DOHH2 (cell line): ENCODE measurements at regions not wholly inside any gene's neighbourhood (a gene's known extent, or its start where the extent isn't known, plus 50 kb on each side); places are given as distances from the start of the nearest gene placed in this dataset.
"Not testable (repeated sequence)": the region's sequence is repeated elsewhere in the genome, so short reads cannot be mapped to it uniquely, and the experiment has no call there.

Source experiments
- H3F3A ChIP-seq: fragments of 200-600 bp; sonication (generic), shearing (Covaris generic); 2 replicates; pipeline ENCODE4 v1.6.0; 2016; ENCODE audit warnings: antibody characterized with exemption, mild to moderate bottlenecking; ENCODE audit not compliant: control insufficient read depth, insufficient read depth
- H3K27ac ChIP-seq: fragments of 200-600 bp; sonication (generic); 2 replicates; pipeline ENCODE4 v1.5.1; 2014; ENCODE audit warnings: low read depth, mild to moderate bottlenecking, low read length, moderate library complexity
- H3K27me3 ChIP-seq: fragments of 200-600 bp; sonication (generic); 2 replicates; pipeline ENCODE4 v1.6.1; 2014; ENCODE audit warnings: mild to moderate bottlenecking, low read length, mixed read lengths; ENCODE audit not compliant: control insufficient read depth
- H3K36me3 ChIP-seq: fragments of 200-600 bp; sonication (generic); 2 replicates; pipeline ENCODE4 v1.6.1; 2014; ENCODE audit warnings: mild to moderate bottlenecking, low read length, moderate library complexity, mixed read lengths; ENCODE audit not compliant: control insufficient read depth
- H3K4me1 ChIP-seq: fragments of 200-600 bp; sonication (generic); 2 replicates; pipeline ENCODE4 v1.6.1; 2014; ENCODE audit warnings: mild to moderate bottlenecking, low read length, mixed read lengths; ENCODE audit not compliant: control insufficient read depth
- H3K4me2 ChIP-seq: fragments of 200-600 bp; sonication (generic); 2 replicates; pipeline ENCODE4 v1.6.0; 2014; ENCODE audit warnings: mild to moderate bottlenecking, low read length, moderate library complexity
- H3K4me3 ChIP-seq: fragments of 200-600 bp; sonication (generic); 2 replicates; pipeline ENCODE4 v1.5.1; 2014; ENCODE audit warnings: mild to moderate bottlenecking, low read length, mixed read lengths
- H3K79me2 ChIP-seq: fragments of 200-600 bp; sonication (generic); 2 replicates; pipeline ENCODE4 v1.6.1; 2014; ENCODE audit warnings: mild to moderate bottlenecking, low read length, mixed read lengths; ENCODE audit not compliant: control insufficient read depth
- H3K9me2 ChIP-seq: fragments of 200-600 bp; sonication (generic); replicated peaks from 2 replicates; pipeline ENCODE4 v1.6.1; 2014; ENCODE audit warnings: mild to moderate bottlenecking, low read length, mixed read lengths; ENCODE audit not compliant: control insufficient read depth
- H3K9me3 ChIP-seq: fragments of 200-600 bp; sonication (generic); 2 replicates; pipeline ENCODE4 v1.6.1; 2014; ENCODE audit warnings: antibody characterized with exemption, low read length, mixed read lengths; ENCODE audit not compliant: control insufficient read depth, insufficient read depth
- H4K20me1 ChIP-seq: fragments of 200-600 bp; sonication (generic); 2 replicates; pipeline ENCODE4 v1.6.0; 2014; ENCODE audit warnings: low read depth, mild to moderate bottlenecking, antibody characterized with exemption, low read length, moderate library complexity; ENCODE audit not compliant: control insufficient read depth, insufficient read depth
- EZH2phosphoT487 ChIP-seq: fragments of 200-600 bp; sonication (generic); IDR thresholded peaks from 2 replicates; pipeline ENCODE4 v1.6.1; 2017; ENCODE audit warnings: borderline replicate concordance, mild to moderate bottlenecking, antibody characterized with exemption, low read length, moderate library complexity, mixed read lengths
- TF ChIP-seq, protein P1 (sequence below): fragments of 200-600 bp; sonication (generic); IDR thresholded peaks from one replicate; pipeline ENCODE4 v1.5.1; 2014; ENCODE audit warnings: antibody characterized with exemption, mild to moderate bottlenecking, low read depth, low read length; ENCODE audit not compliant: poor library complexity, severe bottlenecking

DNA sequence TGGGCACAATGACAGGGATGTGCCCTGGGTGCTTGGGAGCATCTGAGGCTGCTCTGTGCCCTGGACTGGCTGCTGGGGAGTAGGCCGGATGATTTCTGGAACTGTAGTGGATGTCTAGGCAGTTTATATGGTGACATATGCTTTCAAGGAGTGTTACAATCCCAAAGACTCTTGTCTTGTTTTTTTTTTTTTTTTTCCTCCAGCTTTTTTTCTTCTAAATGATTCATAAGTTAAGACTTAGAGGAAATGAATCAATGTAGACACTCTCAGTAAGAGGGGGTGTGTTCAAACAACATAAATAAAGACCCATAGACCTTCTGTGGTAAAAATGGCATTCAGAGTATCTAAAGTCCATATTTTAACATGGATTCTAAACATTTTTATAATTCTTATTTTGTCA, 706.1 kb upstream of the GOLIM4 start:
- H3K4me3 ChIP-seq, result no peak overlapping the region
- no peaks in the 10 kb centered on the region for H3F3A ChIP-seq
- H3K4me2 ChIP-seq, result no peak overlapping the region
- no peaks in the 10 kb centered on the region for H3K4me1 ChIP-seq
- H3K36me3 ChIP-seq, result no peaks in the 10 kb centered on the region
- H3K9me3 ChIP-seq, result no peaks in the 10 kb centered on the region
- no peaks in the 10 kb centered on the region for H3K9me2 ChIP-seq
- no peaks in the 10 kb centered on the region for H3K27me3 ChIP-seq
- H4K20me1 ChIP-seq, result no peaks in the 10 kb centered on the region
- TF ChIP-seq EZH2phosphoT487, result no peak
- TF ChIP-seq, protein P1, sequence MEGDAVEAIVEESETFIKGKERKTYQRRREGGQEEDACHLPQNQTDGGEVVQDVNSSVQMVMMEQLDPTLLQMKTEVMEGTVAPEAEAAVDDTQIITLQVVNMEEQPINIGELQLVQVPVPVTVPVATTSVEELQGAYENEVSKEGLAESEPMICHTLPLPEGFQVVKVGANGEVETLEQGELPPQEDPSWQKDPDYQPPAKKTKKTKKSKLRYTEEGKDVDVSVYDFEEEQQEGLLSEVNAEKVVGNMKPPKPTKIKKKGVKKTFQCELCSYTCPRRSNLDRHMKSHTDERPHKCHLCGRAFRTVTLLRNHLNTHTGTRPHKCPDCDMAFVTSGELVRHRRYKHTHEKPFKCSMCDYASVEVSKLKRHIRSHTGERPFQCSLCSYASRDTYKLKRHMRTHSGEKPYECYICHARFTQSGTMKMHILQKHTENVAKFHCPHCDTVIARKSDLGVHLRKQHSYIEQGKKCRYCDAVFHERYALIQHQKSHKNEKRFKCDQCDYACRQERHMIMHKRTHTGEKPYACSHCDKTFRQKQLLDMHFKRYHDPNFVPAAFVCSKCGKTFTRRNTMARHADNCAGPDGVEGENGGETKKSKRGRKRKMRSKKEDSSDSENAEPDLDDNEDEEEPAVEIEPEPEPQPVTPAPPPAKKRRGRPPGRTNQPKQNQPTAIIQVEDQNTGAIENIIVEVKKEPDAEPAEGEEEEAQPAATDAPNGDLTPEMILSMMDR, result no peak
- H3K79me2 ChIP-seq, result no peaks in the 10 kb centered on the region
- no peak overlapping the region for H3K27ac ChIP-seq

DNA sequence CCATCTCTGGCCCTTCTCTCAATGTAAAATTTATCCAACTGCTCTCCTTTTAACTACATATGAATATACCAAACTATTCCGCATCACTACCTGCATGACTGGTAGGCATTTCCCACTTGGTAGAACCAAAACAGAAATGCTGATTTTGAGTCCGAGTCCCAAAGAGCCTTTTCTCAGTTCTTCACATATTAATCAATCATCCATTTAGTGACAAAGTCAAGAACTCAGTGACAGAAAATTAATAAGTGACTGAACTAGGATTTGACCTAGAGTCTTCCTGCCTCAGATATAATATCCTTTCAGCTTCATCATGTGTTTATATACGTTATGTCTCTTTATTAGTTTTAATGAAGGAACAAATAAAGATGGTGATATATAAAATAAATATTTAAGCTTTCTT, 700.6 kb upstream of the GOLIM4 start:
- H3K4me3 ChIP-seq, result no peak overlapping the region
- H3K79me2 ChIP-seq, result no peaks in the 10 kb centered on the region
- H3K4me1 ChIP-seq, result no peaks in the 10 kb centered on the region
- no peak overlapping the region for H3K4me2 ChIP-seq
- H4K20me1 ChIP-seq, result no peaks in the 10 kb centered on the region
- TF ChIP-seq, protein P1, result no peak
- no peak for TF ChIP-seq EZH2phosphoT487
- H3F3A ChIP-seq, result no peaks in the 10 kb centered on the region
- no peak overlapping the region for H3K27ac ChIP-seq
- H3K36me3 ChIP-seq, result no peaks in the 10 kb centered on the region
- H3K27me3 ChIP-seq, result no peaks in the 10 kb centered on the region
- no peaks in the 10 kb centered on the region for H3K9me2 ChIP-seq
- H3K9me3 ChIP-seq, result no peaks in the 10 kb centered on the region

DNA sequence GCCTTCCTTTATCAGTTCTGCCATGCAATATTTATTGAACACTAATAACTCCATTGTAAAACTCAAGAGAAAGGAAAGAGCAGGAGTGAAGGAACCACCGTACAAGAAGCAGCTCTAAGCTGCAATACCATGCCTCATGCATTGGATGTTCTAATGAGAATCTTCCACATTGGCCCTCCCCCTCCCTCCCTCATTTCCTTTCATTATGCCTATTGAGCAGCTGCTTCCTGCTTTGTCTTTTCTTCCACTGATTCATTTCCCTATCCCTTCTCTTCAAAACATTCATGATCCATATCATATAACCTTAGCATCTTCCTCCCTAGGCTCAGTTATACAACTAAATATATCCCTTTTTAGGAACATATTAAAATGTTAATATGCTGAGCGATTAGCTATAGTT, 698.7 kb upstream of the GOLIM4 start:
- Histone ChIP-seq H3K4me3 (no peak overlapping the region), H3K36me3 (no peaks in the 10 kb centered on the region), H3K27me3 (no peaks in the 10 kb centered on the region), H3K27ac (no peak overlapping the region), H3K9me3 (no peaks in the 10 kb centered on the region), H3K9me2 (no peaks in the 10 kb centered on the region), H3F3A (no peaks in the 10 kb centered on the region), H4K20me1 (no peaks in the 10 kb centered on the region), H3K4me1 (no peaks in the 10 kb centered on the region), H3K79me2 (no peaks in the 10 kb centered on the region), H3K4me2 (no peak overlapping the region)
- TF ChIP-seq, protein P1, result no peak
- no peak for TF ChIP-seq EZH2phosphoT487

DNA sequence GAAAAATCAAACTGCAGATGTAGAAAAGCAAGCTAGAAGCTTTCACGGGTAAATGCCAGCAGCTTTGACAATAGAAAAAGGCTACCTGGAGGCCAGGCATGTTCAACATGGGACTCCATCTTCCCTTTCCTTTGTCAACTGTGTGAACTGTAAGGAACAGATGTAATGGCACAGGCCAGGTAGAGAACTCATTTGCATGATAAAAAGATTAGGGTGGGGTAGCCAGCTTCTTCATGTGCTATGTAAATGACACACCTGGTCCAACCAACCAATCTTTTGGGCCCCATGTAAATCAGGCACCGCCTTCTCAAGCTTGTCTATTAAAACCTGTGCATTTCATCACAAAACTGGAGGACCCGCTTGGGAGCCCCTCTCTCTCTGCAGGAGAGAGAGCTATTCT, 686.5 kb upstream of the GOLIM4 start:
- no peaks in the 10 kb centered on the region for H4K20me1 ChIP-seq
- no peaks in the 10 kb centered on the region for H3K9me3 ChIP-seq
- H3K4me2 ChIP-seq, result no peak overlapping the region
- no peak overlapping the region for H3K4me3 ChIP-seq
- no peaks in the 10 kb centered on the region for H3K27me3 ChIP-seq
- TF ChIP-seq EZH2phosphoT487, result no peak
- TF ChIP-seq, protein P1, result no peak
- no peaks in the 10 kb centered on the region for H3K79me2 ChIP-seq
- H3F3A ChIP-seq, result no peaks in the 10 kb centered on the region
- no peaks in the 10 kb centered on the region for H3K9me2 ChIP-seq
- no peaks in the 10 kb centered on the region for H3K36me3 ChIP-seq
- H3K27ac ChIP-seq, result no peak overlapping the region
- H3K4me1 ChIP-seq, result no peaks in the 10 kb centered on the region

DNA sequence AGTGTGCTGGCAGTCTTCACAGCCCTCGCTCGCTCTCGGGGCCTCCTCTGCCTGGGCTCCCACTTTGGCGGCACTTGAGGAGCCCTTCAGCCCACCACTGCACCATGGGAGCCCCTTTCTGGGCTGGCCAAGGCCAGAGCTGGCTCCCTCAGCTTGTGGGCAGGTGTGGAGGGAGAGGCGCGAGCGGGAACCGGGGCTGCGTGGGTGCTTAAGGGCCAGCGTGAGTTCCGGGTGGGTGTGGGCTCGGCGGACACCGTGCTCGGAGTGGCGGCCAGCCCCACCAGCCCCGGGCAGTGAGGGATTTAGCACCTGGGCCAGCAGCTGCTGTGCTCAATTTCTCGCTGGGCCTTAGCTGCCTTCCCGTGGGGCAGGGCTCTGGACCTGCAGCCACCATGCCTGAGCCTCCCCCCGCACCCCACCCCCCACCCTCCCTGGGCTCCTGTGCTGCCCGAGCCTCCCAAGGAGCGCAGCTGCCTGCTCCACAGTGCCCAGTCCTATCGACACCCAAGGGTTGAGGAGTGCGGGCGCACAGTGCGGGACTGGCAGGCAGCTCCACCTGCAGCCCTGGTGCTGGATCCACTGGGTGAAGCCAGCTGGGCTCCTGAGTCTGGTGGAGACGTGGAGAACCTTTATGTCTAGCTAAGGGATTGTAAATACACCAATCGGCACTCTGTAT, 684.4 kb upstream of the GOLIM4 start:
- not testable (repeated sequence) for H3K27me3 ChIP-seq, H3K36me3 ChIP-seq, H3K9me3 ChIP-seq, H3K27ac ChIP-seq, H3K4me3 ChIP-seq, H3K9me2 ChIP-seq, H3K4me2 ChIP-seq, H3K79me2 ChIP-seq, H4K20me1 ChIP-seq, H3F3A ChIP-seq, H3K4me1 ChIP-seq
